SK-N-DZ (cell line): ENCODE measurements at regions not wholly inside any gene's neighbourhood (a gene's known extent, or its start where the extent isn't known, plus 50 kb on each side); places are given as distances from the start of the nearest gene placed in this dataset.

Experiments used
- DNase-seq: peaks from one replicate; pipeline ENCODE4 v3.0.0-alpha.2; 2015; ENCODE audit warnings: low spot score
- small RNA-seq, 2 experiments: library from RNA; depleted of rRNA; stranded (forward); fragments of <200 nt; gene quantifications; one replicate each; pipeline ENCODE3, GENCODE V24; 2014

DNA sequence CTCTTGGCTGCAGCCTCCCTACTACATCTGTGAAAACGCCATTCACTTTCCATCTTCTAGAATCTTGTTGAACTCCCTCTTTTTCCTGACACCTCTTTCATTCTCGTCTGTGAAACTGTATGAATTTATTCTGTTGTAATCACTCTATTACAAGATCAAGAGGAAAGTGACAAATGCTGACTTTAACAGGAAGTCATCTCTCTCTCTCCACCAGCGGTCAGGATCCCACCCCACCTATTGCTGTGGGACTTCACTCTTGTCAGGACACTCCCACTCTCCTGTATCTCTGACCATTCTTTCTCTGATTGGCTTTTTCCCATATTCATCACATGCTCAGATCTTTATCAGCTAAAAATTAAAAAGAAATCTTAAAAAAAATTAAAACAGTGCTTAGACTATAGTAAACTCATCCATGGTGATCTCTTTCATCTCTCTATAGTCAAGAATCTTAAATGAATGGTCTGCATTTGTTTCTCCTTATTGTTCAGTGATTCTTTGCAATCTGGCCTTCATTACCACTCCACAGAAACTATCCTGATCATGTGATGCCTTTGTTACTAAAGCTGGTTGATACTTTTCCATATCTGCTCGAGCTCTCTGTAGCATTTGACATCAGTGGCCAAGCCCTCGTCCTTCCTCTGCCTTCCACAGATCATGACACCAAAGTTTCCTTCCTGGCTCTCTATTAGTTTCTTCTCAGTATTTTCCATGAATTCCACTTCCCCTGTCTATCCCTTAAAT is 113.6 kb downstream of the UCHL5 start:
- DNase-seq, result no peak

- DNase-seq, result no peak
Measured at GRCh38 chr1:192949783-192950182, 109.4 kb downstream of the UCHL5 start.

- no peak for DNase-seq
Measured at GRCh38 chr1:192950926-192951325, 108.2 kb downstream of the UCHL5 start.

DNA sequence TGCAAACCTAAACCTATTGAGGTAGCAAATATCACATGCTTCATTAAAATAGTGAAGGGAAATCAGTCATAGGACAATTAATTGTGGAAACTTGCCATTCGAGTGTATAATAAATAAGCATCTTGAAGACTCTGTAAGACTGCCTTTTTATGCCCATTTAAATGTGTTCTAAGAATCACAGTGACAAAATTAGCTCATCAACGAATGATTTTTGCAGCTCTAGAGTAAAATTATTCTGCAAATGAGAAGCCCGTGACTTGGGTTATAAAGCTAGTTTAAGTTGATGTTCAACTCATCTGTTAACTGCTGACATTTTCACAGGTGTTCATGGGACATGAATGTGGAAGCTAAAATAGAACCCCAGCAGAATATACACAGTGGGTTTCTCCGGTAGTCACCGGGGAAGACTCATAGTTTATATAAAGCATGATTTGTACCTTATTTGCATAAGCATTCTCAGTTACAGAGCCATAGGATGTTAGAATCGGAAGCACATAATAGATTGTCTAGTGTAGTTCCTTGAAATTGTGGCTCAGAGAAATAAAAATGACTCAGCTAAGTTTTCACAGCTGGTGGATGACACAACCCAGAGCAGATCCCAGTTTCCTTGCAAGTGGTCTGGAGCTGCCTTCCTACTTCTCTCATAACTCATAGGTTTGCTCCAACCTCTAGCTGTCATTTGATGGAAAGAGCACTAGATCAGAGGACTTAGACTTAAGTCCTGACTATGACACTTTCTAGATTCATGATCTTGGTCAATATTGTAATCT is 107.3 kb downstream of the UCHL5 start:
- no peak for DNase-seq

DNA sequence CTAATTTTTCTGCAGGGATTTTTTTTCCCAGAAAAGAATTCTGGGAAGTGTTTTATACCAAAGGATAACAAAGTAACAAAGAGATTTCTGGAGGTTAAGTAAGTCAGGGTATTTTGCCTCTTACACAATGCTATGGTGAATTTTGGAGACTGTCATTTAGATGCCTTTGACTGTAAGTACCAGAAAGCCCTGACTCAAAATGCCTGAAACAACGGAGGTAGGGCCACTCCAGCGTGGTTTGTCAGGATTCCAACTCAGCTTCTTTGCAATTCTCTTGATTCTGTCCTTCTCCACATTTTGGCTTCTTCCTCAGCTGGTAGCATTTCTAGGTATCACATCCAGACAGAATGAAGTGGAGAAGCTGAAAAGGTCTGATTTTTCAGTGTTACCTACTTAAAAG is 106.5 kb downstream of the UCHL5 start:
- DNase-seq, result no peak

- no peak for DNase-seq
Measured at GRCh38 chr1:192954705-192955265, 104.4 kb downstream of the UCHL5 start.

- no peak for DNase-seq
Measured at GRCh38 chr1:192958350-192958749, 100.8 kb downstream of the UCHL5 start.

- no peak for DNase-seq
Measured at GRCh38 chr1:192958871-192959270, 100.3 kb downstream of the UCHL5 start.

DNA sequence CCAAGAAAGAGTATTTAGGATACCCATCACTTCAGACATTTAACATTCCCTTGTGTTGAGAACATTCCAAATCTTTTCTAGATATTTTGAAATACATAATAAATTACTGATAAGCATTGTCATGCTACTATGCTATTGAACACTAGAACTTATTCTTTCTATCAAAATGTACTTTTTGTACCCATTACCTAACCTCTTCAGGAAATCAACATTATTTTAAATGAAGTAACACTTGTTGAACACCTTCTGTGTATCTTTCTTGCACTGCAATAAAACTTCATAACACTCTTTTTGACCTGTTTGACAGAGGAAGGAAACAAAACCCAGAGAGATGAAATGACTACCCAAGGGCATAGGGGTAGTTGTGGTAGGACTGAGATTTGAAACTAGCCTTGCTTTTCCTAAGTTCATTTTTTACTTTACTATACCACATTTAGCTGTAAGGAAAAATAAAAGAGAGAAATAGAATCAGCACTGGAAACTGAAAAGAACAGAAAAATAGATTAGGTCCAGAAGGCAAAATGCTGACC is 99.4 kb downstream of the UCHL5 start:
- DNase-seq, result no peak

Small RNA genes lying in the stretch of these regions (small RNA-seq; reads per million reads assigned to genes)
- gene RN7SKP126, result 0 to 0.22 reads per million in 2 experiments
